IMR-90 (cell line): ENCODE measurements at regions not wholly inside any gene's neighbourhood (a gene's known extent, or its start where the extent isn't known, plus 50 kb on each side); places are given as distances from the start of the nearest gene placed in this dataset.

Source experiments
- CEBPB ChIP-seq: IDR thresholded peaks from 2 replicates; pipeline ENCODE4 v1.6.1; 2012; ENCODE audit warnings: low read depth, low read length, improper control_type of control experiment
- ELK1 ChIP-seq: fragments of 150-350 bp; IDR thresholded peaks from 2 replicates; pipeline ENCODE4 v1.6.1; 2016; ENCODE audit warnings: low read depth, mild to moderate bottlenecking, low read length, moderate library complexity, borderline replicate concordance
- MAFK ChIP-seq: IDR thresholded peaks from 2 replicates; pipeline ENCODE4 v1.6.1; 2012; ENCODE audit warnings: low read depth, low read length, improper control_type of control experiment
- POLR2A ChIP-seq: IDR thresholded peaks from 2 replicates; pipeline ENCODE4 v1.6.1; 2012; ENCODE audit warnings: mild to moderate bottlenecking, low read depth, low read length
- RAD21 ChIP-seq: IDR thresholded peaks from 2 replicates; pipeline ENCODE4 v1.6.1; 2012; ENCODE audit warnings: low read length, improper control_type of control experiment
- RCOR1 ChIP-seq: IDR thresholded peaks from 2 replicates; pipeline ENCODE4 v1.6.1; 2012; ENCODE audit warnings: mild to moderate bottlenecking, low read length, improper control_type of control experiment; ENCODE audit not compliant: insufficient replicate concordance
- TF ChIP-seq, protein P1 (sequence below): conservative IDR thresholded peaks from 2 replicates; pipeline ENCODE4 v1.5.1; 2012; ENCODE audit warnings: mild to moderate bottlenecking, low read depth, low read length, improper control_type of control experiment

GRCh38 chr10:47156873-47157272 lies 143.1 kb upstream of the GDF10 start:
- TF ChIP-seq MAFK: no peak
- TF ChIP-seq POLR2A: no peak
- no peak for TF ChIP-seq RAD21
- TF ChIP-seq RCOR1: no peak
- TF ChIP-seq, protein P1, sequence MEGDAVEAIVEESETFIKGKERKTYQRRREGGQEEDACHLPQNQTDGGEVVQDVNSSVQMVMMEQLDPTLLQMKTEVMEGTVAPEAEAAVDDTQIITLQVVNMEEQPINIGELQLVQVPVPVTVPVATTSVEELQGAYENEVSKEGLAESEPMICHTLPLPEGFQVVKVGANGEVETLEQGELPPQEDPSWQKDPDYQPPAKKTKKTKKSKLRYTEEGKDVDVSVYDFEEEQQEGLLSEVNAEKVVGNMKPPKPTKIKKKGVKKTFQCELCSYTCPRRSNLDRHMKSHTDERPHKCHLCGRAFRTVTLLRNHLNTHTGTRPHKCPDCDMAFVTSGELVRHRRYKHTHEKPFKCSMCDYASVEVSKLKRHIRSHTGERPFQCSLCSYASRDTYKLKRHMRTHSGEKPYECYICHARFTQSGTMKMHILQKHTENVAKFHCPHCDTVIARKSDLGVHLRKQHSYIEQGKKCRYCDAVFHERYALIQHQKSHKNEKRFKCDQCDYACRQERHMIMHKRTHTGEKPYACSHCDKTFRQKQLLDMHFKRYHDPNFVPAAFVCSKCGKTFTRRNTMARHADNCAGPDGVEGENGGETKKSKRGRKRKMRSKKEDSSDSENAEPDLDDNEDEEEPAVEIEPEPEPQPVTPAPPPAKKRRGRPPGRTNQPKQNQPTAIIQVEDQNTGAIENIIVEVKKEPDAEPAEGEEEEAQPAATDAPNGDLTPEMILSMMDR: no peak
- no peak for TF ChIP-seq CEBPB
- no peak for TF ChIP-seq ELK1
